Ascending aorta (tissue), 2 donors: ENCODE measurements at regions not wholly inside any gene's neighbourhood (a gene's known extent, or its start where the extent isn't known, plus 50 kb on each side); places are given as distances from the start of the nearest gene placed in this dataset.
"Not testable (repeated sequence)": the region's sequence is repeated elsewhere in the genome, so short reads cannot be mapped to it uniquely, and the experiment has no call there.

Experiments
- DNase-seq, 2 donors: peaks; one replicate each; pipeline ENCODE4 v3.0.0-alpha.2; 2019; ENCODE audit warnings: low spot score in 2 of 2
- H3K27ac ChIP-seq, 2 donors: fragments of 200-600 bp; sonication (generic); one replicate each; pipeline ENCODE4 v1.5.1; 2016 to 2017; ENCODE audit warnings: mild to moderate bottlenecking in 1 of 2
- H3K27me3 ChIP-seq: fragments of 200-600 bp; sonication (generic); one replicate; pipeline ENCODE4 v1.5.1; 2017
- H3K36me3 ChIP-seq, 2 donors: fragments of 200-600 bp; sonication (generic); one replicate each; pipeline ENCODE4 v1.5.1; 2016
- H3K4me1 ChIP-seq, 2 donors: fragments of 200-600 bp; sonication (generic); one replicate each; pipeline ENCODE4 v1.5.1; 2016 to 2017; ENCODE audit warnings: mild to moderate bottlenecking in 1 of 2
- H3K4me3 ChIP-seq, 2 donors: fragments of 200-600 bp; sonication (generic); one replicate each; pipeline ENCODE4 v1.5.1; 2016 to 2017; ENCODE audit warnings: mild to moderate bottlenecking in 1 of 2
- H3K9me3 ChIP-seq, 2 donors: fragments of 200-600 bp; sonication (generic); one replicate each; pipeline ENCODE4 v1.5.1; 2016
- CTCF ChIP-seq, 3 experiments: fragments of 200-600 bp in 2 of 3; fragments of 450-650 bp in 1 of 3; sonication (generic) in 2 of 3; IDR thresholded peaks; one replicate each; pipeline ENCODE4 v1.5.1; 2016 to 2019; ENCODE audit warnings: antibody characterized with exemption in 3 of 3, mild to moderate bottlenecking in 1 of 3, moderate library complexity in 1 of 3
- intact Hi-C: fragments of 100-400 bp; cut with DNase I; formaldehyde crosslinking; loops from one replicate; pipeline ENCODE4 v1.15.1; 2023

- Histone ChIP-seq H3K27ac (no peak overlapping the region), H3K4me1 (no peaks in the 10 kb centered on the region), H3K27me3 (no peaks in the 10 kb centered on the region), H3K36me3 (no peaks in the 10 kb centered on the region), H3K4me3 (no peak overlapping the region), H3K9me3 (no peaks in the 10 kb centered on the region)
- no peak for DNase-seq
- intact Hi-C loops: no loop called here
- no peak for TF ChIP-seq CTCF (IDR thresholded peaks at IDR 0.05)
These were observed 387.0 kb upstream of the ACTRT1 start for GRCh38 chrX:128439159-128439558.

GRCh38 chrX:128438082-128438481 lies 385.9 kb upstream of the ACTRT1 start:
- no peaks in the 10 kb centered on the region for H3K9me3 ChIP-seq
- H3K27me3 ChIP-seq: no peaks in the 10 kb centered on the region
- no peaks in the 10 kb centered on the region for H3K36me3 ChIP-seq
- DNase-seq: no peak
- no peak for TF ChIP-seq CTCF (IDR thresholded peaks at IDR 0.05)
- H3K4me3 ChIP-seq: no peak overlapping the region
- intact Hi-C loops: no loop called here
- H3K4me1 ChIP-seq: no peaks in the 10 kb centered on the region
- no peak overlapping the region for H3K27ac ChIP-seq

- TF ChIP-seq CTCF (IDR thresholded peaks at IDR 0.05): no peak
- no peaks in the 10 kb centered on the region for H3K4me1 ChIP-seq
These were observed 384.3 kb upstream of the ACTRT1 start for GRCh38 chrX:128436397-128437103.

GRCh38 chrX:128425546-128425945 lies 373.3 kb upstream of the ACTRT1 start:
- H3K4me3 ChIP-seq: no peak overlapping the region
- no peak for TF ChIP-seq CTCF (IDR thresholded peaks at IDR 0.05)
- no peaks in the 10 kb centered on the region for H3K4me1 ChIP-seq
- no peak overlapping the region for H3K27ac ChIP-seq
- no peaks in the 10 kb centered on the region for H3K27me3 ChIP-seq
- no peaks in the 10 kb centered on the region for H3K9me3 ChIP-seq
- intact Hi-C loops: no loop called here
- DNase-seq: no peak
- no peaks in the 10 kb centered on the region for H3K36me3 ChIP-seq

More at GRCh38 chrX:128436397-128437103, 384.3 kb upstream of the ACTRT1 start:
- intact Hi-C loops: no loop called here
- Histone ChIP-seq H3K27me3 (no peaks in the 10 kb centered on the region), H3K27ac (no peak overlapping the region), H3K9me3 (no peaks in the 10 kb centered on the region), H3K4me3 (no peak overlapping the region), H3K36me3 (no peaks in the 10 kb centered on the region)
- no peak for DNase-seq

- H3K27me3 ChIP-seq: no peaks in the 10 kb centered on the region
- no peak for TF ChIP-seq CTCF (IDR thresholded peaks at IDR 0.05)
- no peak for DNase-seq
- no peaks in the 10 kb centered on the region for H3K9me3 ChIP-seq
- H3K27ac ChIP-seq: no peak overlapping the region
- intact Hi-C loops: no loop called here
- no peaks in the 10 kb centered on the region for H3K4me1 ChIP-seq
- H3K4me3 ChIP-seq: no peak overlapping the region
- no peaks in the 10 kb centered on the region for H3K36me3 ChIP-seq
These were observed 356.6 kb upstream of the ACTRT1 start for GRCh38 chrX:128408842-128409241.

- no peak for DNase-seq
- Histone ChIP-seq H3K9me3 (no peaks in the 10 kb centered on the region), H3K36me3 (no peaks in the 10 kb centered on the region), H3K4me1 (no peaks in the 10 kb centered on the region), H3K27ac (no peak overlapping the region), H3K27me3 (no peaks in the 10 kb centered on the region), H3K4me3 (no peak overlapping the region)
- TF ChIP-seq CTCF (IDR thresholded peaks at IDR 0.05): no peak
- intact Hi-C loops: no loop called here
These were observed 344.4 kb upstream of the ACTRT1 start for GRCh38 chrX:128396601-128397000.

- not testable (repeated sequence) for DNase-seq, H3K27ac ChIP-seq, H3K4me3 ChIP-seq
These were observed 331.6 kb upstream of the ACTRT1 start for GRCh38 chrX:128383846-128384245.

More at GRCh38 chrX:128383846-128384245, 331.6 kb upstream of the ACTRT1 start:
- intact Hi-C loops, H3K9me3 ChIP-seq, H3K4me1 ChIP-seq, H3K36me3 ChIP-seq, H3K27me3 ChIP-seq: not testable (repeated sequence)
